ENCODE measurements at regions not wholly inside any gene's neighbourhood (a gene's known extent, or its start where the extent isn't known, plus 50 kb on each side); places are given as distances from the start of the nearest gene placed in this dataset.

DNA sequence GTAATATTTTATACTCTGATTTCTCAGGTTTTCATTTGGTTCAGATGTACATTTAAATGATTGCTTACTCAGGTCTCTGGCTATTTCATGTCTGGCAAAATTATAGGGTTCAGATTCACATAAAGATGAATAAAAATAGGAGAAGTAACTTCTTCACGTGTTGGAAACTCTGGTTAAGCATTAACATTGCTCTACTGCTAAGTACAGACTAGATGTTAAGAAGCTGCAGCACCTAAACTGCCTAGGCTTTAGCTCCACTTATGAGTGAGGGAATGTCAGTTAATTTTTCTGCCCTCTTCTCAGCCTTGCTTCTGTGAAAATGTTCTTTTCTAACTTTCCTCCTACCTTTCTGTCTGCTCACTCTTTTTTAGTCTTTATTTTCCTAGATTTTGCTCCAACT, 361.2 kb downstream of the ARAP2 start:
- no peaks in the 10 kb centered on the region for H3K79me2 ChIP-seq (ENCODE audit: insufficient read depth)
- no peak overlapping the region for H3K27ac ChIP-seq
- DNase-seq: no peak
- H3K9me3 ChIP-seq (ENCODE audit: low read depth): no peaks in the 10 kb centered on the region
- H3K9me2 ChIP-seq (ENCODE audit: insufficient read depth): no peaks in the 10 kb centered on the region
- no peak for TF ChIP-seq EZH2phosphoT487 (IDR thresholded peaks at IDR 0.05; ENCODE audit: insufficient read depth, low read depth)
- TF ChIP-seq EZH2 (IDR thresholded peaks at IDR 0.05; ENCODE audit: insufficient read depth, poor library complexity, severe bottlenecking): no peak
- H3K9ac ChIP-seq: no peak overlapping the region
- no peaks in the 10 kb centered on the region for H3K27me3 ChIP-seq (replicated peaks; ENCODE audit: insufficient read depth)
- H3K4me1 ChIP-seq (ENCODE audit: insufficient read depth): no peaks in the 10 kb centered on the region
- no peak overlapping the region for H3K4me2 ChIP-seq (ENCODE audit: unreplicated experiment)
- WGBS, 2 experiments (ENCODE audit: low coverage in 1 of 2, low lambda C conversion rate in 2 of 2, missing lambda C conversion rate in 2 of 2): 5 to 8% methylated on average over 1 of the region's 1 CpG
- no peaks in the 10 kb centered on the region for H3F3A ChIP-seq (ENCODE audit: insufficient read depth)
- in situ Hi-C loops (cut with MboI): no loop called here
- H2AFZ ChIP-seq: no peak overlapping the region
- H4K20me1 ChIP-seq (ENCODE audit: insufficient read depth): no peaks in the 10 kb centered on the region
- H3K4me3 ChIP-seq: no peak overlapping the region
- no peaks in the 10 kb centered on the region for H3K36me3 ChIP-seq (ENCODE audit: low read depth)

DNA sequence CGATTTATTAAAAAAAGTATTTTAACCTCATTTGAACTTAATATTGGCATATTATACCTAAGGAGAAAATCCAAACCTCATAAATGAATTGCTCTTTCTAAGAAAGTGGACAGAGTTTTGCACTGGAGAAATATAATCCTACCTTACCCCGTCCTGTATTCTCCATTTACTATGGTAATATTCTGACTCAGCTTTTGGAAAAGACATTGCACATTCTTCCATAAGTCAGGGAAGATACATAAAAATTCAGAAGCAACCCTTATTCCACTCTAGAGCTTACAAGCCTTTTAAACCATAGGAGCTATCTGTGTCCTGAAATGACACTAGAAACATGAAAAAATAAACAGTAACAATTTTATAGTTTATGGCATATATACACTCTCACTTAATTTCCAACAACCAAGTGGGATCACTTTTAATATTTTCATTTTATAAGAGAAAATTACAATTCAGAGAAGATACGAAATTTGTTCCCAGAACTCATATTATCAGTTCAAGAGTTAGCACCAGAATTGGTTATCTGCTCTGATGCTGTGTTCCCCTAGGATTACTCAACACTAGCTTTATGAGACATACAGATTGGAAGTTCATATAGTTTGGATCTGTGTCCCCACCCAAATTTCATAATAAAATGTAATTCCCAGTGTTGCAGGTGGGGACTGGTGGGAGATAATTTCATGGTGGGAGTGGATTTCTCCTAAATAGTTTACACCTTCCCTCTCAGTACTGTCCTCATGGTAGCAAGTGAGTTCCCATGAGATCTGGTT, 359.4 kb downstream of the ARAP2 start:
- H3K4me2 ChIP-seq (ENCODE audit: unreplicated experiment): no peak overlapping the region
- in situ Hi-C loops (cut with MboI): no loop called here
- no peak overlapping the region for H3K9ac ChIP-seq
- H2AFZ ChIP-seq: no peak overlapping the region
- H3F3A ChIP-seq (ENCODE audit: insufficient read depth): no peaks in the 10 kb centered on the region
- DNase-seq: no peak
- no peaks in the 10 kb centered on the region for H4K20me1 ChIP-seq (ENCODE audit: insufficient read depth)
- no peak overlapping the region for H3K27ac ChIP-seq
- WGBS, 2 experiments (ENCODE audit: low coverage in 1 of 2, low lambda C conversion rate in 2 of 2, missing lambda C conversion rate in 2 of 2): 11 to 17% methylated on average over 3 of the region's 3 CpGs
- H3K36me3 ChIP-seq (ENCODE audit: low read depth): no peaks in the 10 kb centered on the region
- TF ChIP-seq EZH2phosphoT487 (IDR thresholded peaks at IDR 0.05; ENCODE audit: insufficient read depth, low read depth) (no peak), EZH2 (IDR thresholded peaks at IDR 0.05; ENCODE audit: insufficient read depth, poor library complexity, severe bottlenecking) (no peak)
- H3K9me2 ChIP-seq (ENCODE audit: insufficient read depth): no peaks in the 10 kb centered on the region
- no peaks in the 10 kb centered on the region for H3K27me3 ChIP-seq (replicated peaks; ENCODE audit: insufficient read depth)
- no peak overlapping the region for H3K4me3 ChIP-seq
- H3K9me3 ChIP-seq (ENCODE audit: low read depth): no peaks in the 10 kb centered on the region
- no peaks in the 10 kb centered on the region for H3K79me2 ChIP-seq (ENCODE audit: insufficient read depth)
- no peaks in the 10 kb centered on the region for H3K4me1 ChIP-seq (ENCODE audit: insufficient read depth)

DNA sequence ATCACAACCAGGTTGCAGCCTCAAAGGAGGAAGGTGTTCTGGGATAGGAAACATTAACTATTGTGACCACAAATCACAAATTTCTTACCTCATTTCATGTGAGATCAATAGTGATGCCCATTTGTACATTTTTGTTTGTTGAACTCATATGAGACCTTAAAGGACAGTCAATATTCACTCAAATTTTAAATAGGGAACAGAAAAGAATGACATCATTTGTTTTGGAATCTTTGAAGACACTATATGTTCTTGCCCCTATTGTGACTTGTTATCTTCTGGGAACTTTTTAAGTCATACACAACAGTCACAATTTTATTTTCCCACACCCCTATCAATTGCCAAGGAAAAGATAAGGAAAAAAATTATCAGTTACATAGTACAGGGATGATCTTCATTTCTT, 346.5 kb downstream of the ARAP2 start:
- Histone ChIP-seq H3F3A (ENCODE audit: insufficient read depth) (no peaks in the 10 kb centered on the region), H2AFZ (no peak overlapping the region), H3K27me3 (replicated peaks; ENCODE audit: insufficient read depth) (no peaks in the 10 kb centered on the region), H3K27ac (no peak overlapping the region), H3K9ac (no peak overlapping the region), H3K4me2 (ENCODE audit: unreplicated experiment) (no peak overlapping the region), H3K79me2 (ENCODE audit: insufficient read depth) (no peaks in the 10 kb centered on the region), H3K9me2 (ENCODE audit: insufficient read depth) (no peaks in the 10 kb centered on the region), H4K20me1 (ENCODE audit: insufficient read depth) (no peaks in the 10 kb centered on the region), H3K36me3 (ENCODE audit: low read depth) (no peaks in the 10 kb centered on the region), H3K4me1 (ENCODE audit: insufficient read depth) (no peaks in the 10 kb centered on the region), H3K9me3 (ENCODE audit: low read depth) (no peaks in the 10 kb centered on the region), H3K4me3 (no peak overlapping the region)
- DNase-seq: no peak
- in situ Hi-C loops (cut with MboI): no loop called here
- no peak for TF ChIP-seq EZH2phosphoT487 (IDR thresholded peaks at IDR 0.05; ENCODE audit: insufficient read depth, low read depth)
- no peak for TF ChIP-seq EZH2 (IDR thresholded peaks at IDR 0.05; ENCODE audit: insufficient read depth, poor library complexity, severe bottlenecking)

GRCh38 chr4:35900286-35901243, 343.7 kb downstream of the ARAP2 start:
- WGBS, 2 experiments (ENCODE audit: low coverage in 1 of 2, low lambda C conversion rate in 2 of 2, missing lambda C conversion rate in 2 of 2): 47% methylated on average over 10 of the region's 10 CpGs
- no peaks in the 10 kb centered on the region for H3F3A ChIP-seq (ENCODE audit: insufficient read depth)
- DNase-seq: no peak
- no peaks in the 10 kb centered on the region for H3K4me1 ChIP-seq (ENCODE audit: insufficient read depth)
- H3K36me3 ChIP-seq (ENCODE audit: low read depth): no peaks in the 10 kb centered on the region
- no peak overlapping the region for H2AFZ ChIP-seq
- H4K20me1 ChIP-seq (ENCODE audit: insufficient read depth): no peaks in the 10 kb centered on the region
- no peaks in the 10 kb centered on the region for H3K9me2 ChIP-seq (ENCODE audit: insufficient read depth)
- in situ Hi-C loops (cut with MboI): no loop called here
- H3K27me3 ChIP-seq (replicated peaks; ENCODE audit: insufficient read depth): no peaks in the 10 kb centered on the region
- H3K9me3 ChIP-seq (ENCODE audit: low read depth): no peaks in the 10 kb centered on the region
- no peak overlapping the region for H3K27ac ChIP-seq
- no peak overlapping the region for H3K4me3 ChIP-seq
- H3K4me2 ChIP-seq (ENCODE audit: unreplicated experiment): no peak overlapping the region
- TF ChIP-seq EZH2phosphoT487 (IDR thresholded peaks at IDR 0.05; ENCODE audit: insufficient read depth, low read depth) (no peak), EZH2 (IDR thresholded peaks at IDR 0.05; ENCODE audit: insufficient read depth, poor library complexity, severe bottlenecking) (no peak)
- no peaks in the 10 kb centered on the region for H3K79me2 ChIP-seq (ENCODE audit: insufficient read depth)
- H3K9ac ChIP-seq: no peak overlapping the region
